Lung (tissue), 11 donors: ENCODE measurements at regions not wholly inside any gene's neighbourhood (a gene's known extent, or its start where the extent isn't known, plus 50 kb on each side); places are given as distances from the start of the nearest gene placed in this dataset.

ENCODE experiments used
- ATAC-seq: fragments of 200-7000 bp; cut with Tn5 transposase; one replicate; pipeline ENCODE4 v1.9.1; 2020; ENCODE audit warnings: moderate number of reproducible peaks; ENCODE audit not compliant: insufficient read depth, low FRiP score
- DNase-seq, 3 donors: peaks; one replicate each; pipeline ENCODE4 v3.0.0-alpha.2; 2013 to 2017
- H3K27ac ChIP-seq, 2 donors: one replicate each; pipeline ENCODE4 v1.5.1; 2013; ENCODE audit warnings: mild to moderate bottlenecking in 2 of 2, moderate library complexity in 2 of 2, control low read depth in 1 of 2, inconsistent platforms in 1 of 2, low read depth in 1 of 2, low read length in 1 of 2
- H3K27me3 ChIP-seq, 3 donors: one replicate each; pipeline ENCODE4 v1.5.1; 2013; ENCODE audit warnings: low read length in 2 of 3; ENCODE audit not compliant: control insufficient read depth in 3 of 3, insufficient read depth in 3 of 3
- H3K36me3 ChIP-seq, 4 donors: one replicate each; pipeline ENCODE4 v1.5.1; 2013; ENCODE audit warnings: low read length in 4 of 4, mild to moderate bottlenecking in 1 of 4, moderate library complexity in 1 of 4; ENCODE audit not compliant: control insufficient read depth in 4 of 4, insufficient read depth in 4 of 4
- H3K4me1 ChIP-seq, 5 donors: one replicate each; pipeline ENCODE4 v1.5.1; 2013; ENCODE audit warnings: low read length in 5 of 5, mild to moderate bottlenecking in 2 of 5, moderate library complexity in 1 of 5; ENCODE audit not compliant: control insufficient read depth in 5 of 5, insufficient read depth in 5 of 5
- H3K4me3 ChIP-seq: one replicate; pipeline ENCODE4 v1.5.1; 2013; ENCODE audit warnings: mild to moderate bottlenecking, control low read depth, moderate library complexity
- H3K9ac ChIP-seq, 2 donors: one replicate each; pipeline ENCODE4 v1.5.1; 2013; ENCODE audit warnings: low read length in 2 of 2, control low read depth in 1 of 2; ENCODE audit not compliant: insufficient read depth in 1 of 2
- H3K9me3 ChIP-seq, 4 donors: one replicate each; pipeline ENCODE4 v1.5.1; 2013; ENCODE audit warnings: low read length in 3 of 4, mild to moderate bottlenecking in 1 of 4, moderate library complexity in 1 of 4; ENCODE audit not compliant: control insufficient read depth in 4 of 4, insufficient read depth in 3 of 4
- WGBS, 2 donors: extraction: QIAGEN DNeasy Blood & Tissue Kit; methylation state at CpG; one replicate each; pipeline ENCODE4 v1.1.7; 2013; 5-methylcytosine and 5-hydroxymethylcytosine counted together
- TF ChIP-seq, protein P1 (sequence below): IDR thresholded peaks from 2 replicates; pipeline ENCODE4 v1.5.1; 2012; ENCODE audit warnings: mild to moderate bottlenecking; ENCODE audit errors: control extremely low read depth, extremely low read depth
- donor health status: control.
- donor health status: control.
- donor health status: Bipolar disorder and iron deficiency.
- donor health status: healthy.
- donor health status: DM: yes; HTN: yes; CAD: no.

DNA sequence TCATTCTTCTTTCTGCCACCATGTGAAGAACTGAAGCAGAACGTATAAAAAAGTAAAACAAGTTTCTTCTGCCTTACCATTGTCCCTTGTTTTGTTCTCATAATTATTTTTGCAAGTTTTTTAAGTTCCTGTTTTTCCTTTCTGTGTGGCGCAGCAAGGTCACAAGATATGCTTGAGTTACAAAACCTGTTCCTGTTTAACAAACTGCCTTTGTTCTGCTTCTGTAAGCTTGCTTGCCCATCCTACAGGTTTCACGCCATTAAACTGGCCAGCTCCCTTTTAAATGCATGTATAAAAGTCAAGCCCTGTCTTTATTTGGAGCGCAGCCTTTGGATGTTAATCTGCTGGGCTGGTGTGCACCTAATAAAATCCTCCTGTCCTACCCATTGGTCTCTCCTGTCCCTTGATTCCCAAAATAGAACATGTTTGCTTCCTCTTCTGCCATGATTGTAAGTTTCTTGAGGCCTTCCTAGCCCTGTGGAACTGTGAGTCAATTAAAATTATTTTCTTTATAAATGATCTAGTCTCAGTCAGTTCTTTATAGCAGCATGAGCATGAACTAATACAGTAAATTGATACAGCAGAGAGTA, 1115.4 kb downstream of the SLITRK1 start:
- no peaks in the 10 kb centered on the region for H3K27me3 ChIP-seq
- TF ChIP-seq, protein P1, sequence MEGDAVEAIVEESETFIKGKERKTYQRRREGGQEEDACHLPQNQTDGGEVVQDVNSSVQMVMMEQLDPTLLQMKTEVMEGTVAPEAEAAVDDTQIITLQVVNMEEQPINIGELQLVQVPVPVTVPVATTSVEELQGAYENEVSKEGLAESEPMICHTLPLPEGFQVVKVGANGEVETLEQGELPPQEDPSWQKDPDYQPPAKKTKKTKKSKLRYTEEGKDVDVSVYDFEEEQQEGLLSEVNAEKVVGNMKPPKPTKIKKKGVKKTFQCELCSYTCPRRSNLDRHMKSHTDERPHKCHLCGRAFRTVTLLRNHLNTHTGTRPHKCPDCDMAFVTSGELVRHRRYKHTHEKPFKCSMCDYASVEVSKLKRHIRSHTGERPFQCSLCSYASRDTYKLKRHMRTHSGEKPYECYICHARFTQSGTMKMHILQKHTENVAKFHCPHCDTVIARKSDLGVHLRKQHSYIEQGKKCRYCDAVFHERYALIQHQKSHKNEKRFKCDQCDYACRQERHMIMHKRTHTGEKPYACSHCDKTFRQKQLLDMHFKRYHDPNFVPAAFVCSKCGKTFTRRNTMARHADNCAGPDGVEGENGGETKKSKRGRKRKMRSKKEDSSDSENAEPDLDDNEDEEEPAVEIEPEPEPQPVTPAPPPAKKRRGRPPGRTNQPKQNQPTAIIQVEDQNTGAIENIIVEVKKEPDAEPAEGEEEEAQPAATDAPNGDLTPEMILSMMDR: no peak
- H3K9me3 ChIP-seq: peaks cover 0 to 9% (median 3%) of the 10 kb centered on the region in 4 donors
- H3K4me1 ChIP-seq: no peaks in the 10 kb centered on the region
- ATAC-seq (no peak), DNase-seq (no peak)
- no peaks in the 10 kb centered on the region for H3K36me3 ChIP-seq
- H3K27ac ChIP-seq: no peak overlapping the region
- WGBS, 2 donors: 64 to 74% methylated on average over 4 of the region's 4 CpGs
- H3K9ac ChIP-seq: no peak overlapping the region
- no peak overlapping the region for H3K4me3 ChIP-seq

DNA sequence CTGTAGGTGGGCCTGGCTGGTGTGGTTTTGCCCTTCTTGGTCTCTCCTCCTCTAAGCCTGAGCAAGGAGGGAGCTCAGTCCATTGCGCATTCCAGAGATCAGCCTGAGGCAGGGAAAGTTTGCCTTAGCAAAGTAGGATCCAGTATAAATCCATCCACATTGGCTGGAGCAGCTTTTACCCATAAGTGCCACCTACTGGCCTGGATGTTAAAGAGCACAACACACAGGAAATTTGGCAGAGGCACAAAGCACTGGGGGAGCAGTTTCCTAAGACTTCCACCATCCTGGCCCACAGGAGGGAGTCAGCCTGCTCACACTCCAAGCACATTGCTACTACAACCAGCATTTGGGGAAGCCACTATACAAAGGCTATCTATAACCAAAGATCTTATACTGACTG, 1124.2 kb downstream of the SLITRK1 start:
- H3K27me3 ChIP-seq: no peaks in the 10 kb centered on the region
- no peak overlapping the region for H3K9ac ChIP-seq
- peaks cover 0 to 6% (median 0%) of the 10 kb centered on the region in 4 donors for H3K9me3 ChIP-seq
- no peak for DNase-seq
- WGBS, 2 donors: 95 to 100% methylated on average over 1 of the region's 1 CpG
- TF ChIP-seq, protein P1: no peak
- no peaks in the 10 kb centered on the region for H3K36me3 ChIP-seq
- no peak for ATAC-seq
- no peak overlapping the region for H3K4me3 ChIP-seq
- H3K4me1 ChIP-seq: no peaks in the 10 kb centered on the region
- no peak overlapping the region for H3K27ac ChIP-seq

GRCh38 chr13:82751206-82751605, 1131.1 kb downstream of the SLITRK1 start:
- Histone ChIP-seq H3K36me3 (no peaks in the 10 kb centered on the region), H3K4me3 (no peak overlapping the region), H3K27me3 (no peaks in the 10 kb centered on the region), H3K9me3 (no peaks in the 10 kb centered on the region), H3K4me1 (peaks cover 0 to 18% (median 0%) of the 10 kb centered on the region in 5 donors), H3K27ac (no peak overlapping the region), H3K9ac (no peak overlapping the region)
- TF ChIP-seq, protein P1: no peak
- ATAC-seq (no peak), DNase-seq (peak; percentile 27 to 69 (median 61))

DNA sequence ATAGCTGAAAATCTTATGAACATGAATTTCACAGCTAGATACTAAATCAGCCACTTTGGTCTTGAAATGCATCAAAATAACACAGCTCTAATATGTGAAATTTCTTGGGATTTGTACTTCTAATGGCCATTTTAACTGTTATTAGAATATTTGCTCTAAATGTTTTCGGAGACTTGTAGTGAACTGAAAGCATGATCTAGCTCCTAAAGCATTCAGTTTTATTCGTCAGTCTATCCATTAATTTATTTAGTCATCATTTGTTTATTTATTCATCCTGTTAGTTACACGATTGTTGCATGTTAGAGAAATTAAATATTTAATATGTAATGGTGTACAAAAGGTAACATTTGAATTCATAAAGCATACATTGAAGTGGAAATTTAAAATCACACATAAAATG, 1132.7 kb downstream of the SLITRK1 start:
- no peak overlapping the region for H3K9ac ChIP-seq
- H3K27me3 ChIP-seq: no peaks in the 10 kb centered on the region
- ATAC-seq (no peak), DNase-seq (no peak)
- no peak overlapping the region for H3K4me3 ChIP-seq
- 77 to 87% methylated on average over 3 of the region's 3 CpGs for WGBS, 2 donors
- no peak overlapping the region for H3K27ac ChIP-seq
- TF ChIP-seq, protein P1: no peak
- no peaks in the 10 kb centered on the region for H3K36me3 ChIP-seq
- H3K9me3 ChIP-seq: no peaks in the 10 kb centered on the region
- peaks cover 0 to 18% (median 0%) of the 10 kb centered on the region in 5 donors for H3K4me1 ChIP-seq
